Stomach (tissue), 8 donors: ENCODE measurements at regions not wholly inside any gene's neighbourhood (a gene's known extent, or its start where the extent isn't known, plus 50 kb on each side); places are given as distances from the start of the nearest gene placed in this dataset.
"Not testable (repeated sequence)": the region's sequence is repeated elsewhere in the genome, so short reads cannot be mapped to it uniquely, and the experiment has no call there.

Experiments used
- DNase-seq, 2 donors: peaks; one replicate each; pipeline versions ENCODE4 v3.0.0 to v3.0.0-alpha.2; 2013 to 2019
- H3K27ac ChIP-seq, 5 donors: fragments of 200-600 bp in 4 of 5; sonication (generic) in 4 of 5; one replicate each; pipeline ENCODE4 v1.5.1; 2013 to 2019; ENCODE audit warnings: mild to moderate bottlenecking in 1 of 5, moderate library complexity in 1 of 5
- H3K27me3 ChIP-seq, 3 donors: fragments of 200-600 bp; sonication (generic); one replicate each; pipeline ENCODE4 v1.5.1; 2017 to 2019; ENCODE audit warnings: mixed run types in 1 of 3
- H3K36me3 ChIP-seq, 4 donors: fragments of 200-600 bp; sonication (generic); 1 replicate in 3 of 4; 2 replicates in 1 of 4; pipeline ENCODE4 v1.5.1; 2016 to 2019
- H3K4me1 ChIP-seq, 4 donors: fragments of 200-600 bp; sonication (generic); one replicate each; pipeline ENCODE4 v1.5.1; 2016 to 2019
- H3K4me3 ChIP-seq, 4 donors: fragments of 200-600 bp; sonication (generic) in 3 of 4; one replicate each; pipeline ENCODE4 v1.5.1; 2016 to 2019; ENCODE audit warnings: mild to moderate bottlenecking in 1 of 4
- H3K9me3 ChIP-seq, 4 donors: fragments of 200-600 bp; sonication (generic); one replicate each; pipeline ENCODE4 v1.5.1; 2016 to 2019
- CTCF ChIP-seq, 7 experiments: fragments of 450-650 bp in 4 of 7; fragments of 200-600 bp in 3 of 7; sonication (generic) in 3 of 7; IDR thresholded peaks; one replicate each; pipeline ENCODE4 v1.5.1; 2016 to 2019; ENCODE audit warnings: antibody characterized with exemption in 7 of 7, control low read depth in 2 of 7, mild to moderate bottlenecking in 1 of 7
- EP300 ChIP-seq: sonication (generic); formaldehyde crosslinking; IDR thresholded peaks from one replicate; pipeline ENCODE4 v1.6.1; 2017; ENCODE audit warnings: antibody characterized with exemption
- POLR2A ChIP-seq, 4 donors: fragments of 450-650 bp; IDR thresholded peaks; one replicate each; pipeline ENCODE4 v1.6.1; 2016; ENCODE audit warnings: antibody characterized with exemption in 4 of 4, control low read depth in 2 of 4, mild to moderate bottlenecking in 1 of 4, moderate library complexity in 1 of 4
- POLR2AphosphoS5 ChIP-seq, 3 donors: sonication (generic); formaldehyde crosslinking; IDR thresholded peaks; one replicate each; pipeline ENCODE4 v1.6.1; 2016; ENCODE audit warnings: antibody characterized with exemption in 3 of 3
- WGBS, 5 donors: extraction: QIAGEN DNeasy Blood & Tissue Kit in 3 of 5; methylation state at CpG; one replicate each; pipeline versions ENCODE4 v1.1.5 to v1.1.7; 2013 to 2018; 5-methylcytosine and 5-hydroxymethylcytosine counted together
- intact Hi-C: fragments of 100-400 bp; cut with DNase I; formaldehyde crosslinking; loops from one replicate; pipeline ENCODE4 v1.15.1; 2023; ENCODE audit warnings: low total_unique reads
- donor health status: healthy with polysubstance abuse.
- donor health status: Bipolar disorder and iron deficiency.
- donor health status: healthy.

DNA sequence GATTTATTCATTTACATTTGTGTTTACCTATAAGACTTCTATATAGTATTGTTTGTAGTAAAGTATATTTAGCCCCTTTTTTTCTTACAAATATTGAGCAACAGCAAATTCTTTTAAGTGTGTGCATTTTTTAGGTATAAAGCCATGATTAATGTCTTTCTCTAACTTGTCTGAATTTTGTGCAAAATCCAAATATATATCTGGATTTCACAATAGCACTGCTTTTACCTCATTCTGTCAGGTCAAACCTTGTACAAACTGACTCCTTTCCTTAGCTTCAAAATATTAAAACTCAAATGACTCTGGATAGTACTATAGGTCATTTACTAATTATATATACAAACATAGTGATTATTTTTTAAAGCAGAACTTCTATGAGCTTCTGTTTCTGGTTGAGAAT lies 563.0 kb upstream of the SPRY2 start:
- H3K27ac ChIP-seq, result no peak overlapping the region
- no peaks in the 10 kb centered on the region for H3K36me3 ChIP-seq
- H3K4me1 ChIP-seq, result no peaks in the 10 kb centered on the region
- H3K4me3 ChIP-seq, result no peak overlapping the region
- H3K27me3 ChIP-seq, result no peaks in the 10 kb centered on the region
- intact Hi-C loops, result no loop called here
- H3K9me3 ChIP-seq, result no peaks in the 10 kb centered on the region
- no peak for DNase-seq
- TF ChIP-seq POLR2AphosphoS5 (IDR thresholded peaks at IDR 0.05) (no peak), CTCF (IDR thresholded peaks at IDR 0.05) (no peak), EP300 (no peak), POLR2A (IDR thresholded peaks at IDR 0.05) (no peak)

DNA sequence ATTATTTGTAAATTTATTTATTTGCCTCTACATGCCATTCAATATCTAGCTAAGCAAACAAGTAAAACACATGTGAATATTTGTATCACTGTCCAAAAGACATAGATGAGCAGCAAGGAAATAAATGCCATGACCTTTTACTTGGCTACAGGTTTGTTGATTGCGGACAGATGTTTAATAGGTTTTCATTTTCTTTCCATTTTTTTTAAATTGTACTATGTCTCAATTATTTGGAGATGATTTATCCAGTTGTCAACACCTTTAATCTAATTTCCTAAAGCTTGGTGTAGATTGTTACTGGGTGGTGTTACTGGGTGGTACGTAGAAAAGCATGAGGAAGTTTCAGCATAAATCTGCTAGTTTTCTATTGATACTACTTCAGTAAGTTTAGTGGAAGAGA lies 560.6 kb upstream of the SPRY2 start:
- Histone ChIP-seq H3K4me1 (no peaks in the 10 kb centered on the region), H3K27me3 (no peaks in the 10 kb centered on the region), H3K9me3 (no peaks in the 10 kb centered on the region), H3K4me3 (no peak overlapping the region), H3K36me3 (no peaks in the 10 kb centered on the region), H3K27ac (no peak overlapping the region)
- DNase-seq, result no peak
- TF ChIP-seq POLR2A (IDR thresholded peaks at IDR 0.05), result no peak
- no peak for TF ChIP-seq EP300
- TF ChIP-seq CTCF (IDR thresholded peaks at IDR 0.05), result no peak
- no peak for TF ChIP-seq POLR2AphosphoS5 (IDR thresholded peaks at IDR 0.05)
- intact Hi-C loops, result no loop called here
- 76 to 93% (median 89%) methylated on average over 2 of the region's 2 CpGs for WGBS, 5 donors

- WGBS, 5 donors, result 53 to 61% (median 55%) methylated on average over 6 of the region's 6 CpGs
- TF ChIP-seq EP300, result no peak
- TF ChIP-seq CTCF (IDR thresholded peaks at IDR 0.05), result no peak
- no peak for TF ChIP-seq POLR2AphosphoS5 (IDR thresholded peaks at IDR 0.05)
- no peak for TF ChIP-seq POLR2A (IDR thresholded peaks at IDR 0.05)
- intact Hi-C loops, result no loop called here
Observed at GRCh38 chr13:80901111-80901510, 560.2 kb upstream of the SPRY2 start.

GRCh38 chr13:80900561-80900960 lies 559.6 kb upstream of the SPRY2 start:
- Histone ChIP-seq H3K36me3 (no peaks in the 10 kb centered on the region), H3K27me3 (no peaks in the 10 kb centered on the region), H3K4me3 (no peak overlapping the region), H3K4me1 (no peaks in the 10 kb centered on the region), H3K9me3 (no peaks in the 10 kb centered on the region), H3K27ac (no peak overlapping the region)
- DNase-seq, result peak in 1 of 2 donors; percentile 46
- TF ChIP-seq POLR2AphosphoS5 (IDR thresholded peaks at IDR 0.05) (no peak), POLR2A (IDR thresholded peaks at IDR 0.05) (no peak), CTCF (IDR thresholded peaks at IDR 0.05) (no peak), EP300 (no peak)
- intact Hi-C loops, result no loop called here

More at GRCh38 chr13:80901111-80901510, 560.2 kb upstream of the SPRY2 start:
- no peaks in the 10 kb centered on the region for H3K9me3 ChIP-seq
- peak in 1 of 2 donors; percentile 57 for DNase-seq
- H3K36me3 ChIP-seq, result no peaks in the 10 kb centered on the region
- H3K4me1 ChIP-seq, result no peaks in the 10 kb centered on the region
- H3K27me3 ChIP-seq, result no peaks in the 10 kb centered on the region
- no peak overlapping the region for H3K27ac ChIP-seq
- no peak overlapping the region for H3K4me3 ChIP-seq

DNA sequence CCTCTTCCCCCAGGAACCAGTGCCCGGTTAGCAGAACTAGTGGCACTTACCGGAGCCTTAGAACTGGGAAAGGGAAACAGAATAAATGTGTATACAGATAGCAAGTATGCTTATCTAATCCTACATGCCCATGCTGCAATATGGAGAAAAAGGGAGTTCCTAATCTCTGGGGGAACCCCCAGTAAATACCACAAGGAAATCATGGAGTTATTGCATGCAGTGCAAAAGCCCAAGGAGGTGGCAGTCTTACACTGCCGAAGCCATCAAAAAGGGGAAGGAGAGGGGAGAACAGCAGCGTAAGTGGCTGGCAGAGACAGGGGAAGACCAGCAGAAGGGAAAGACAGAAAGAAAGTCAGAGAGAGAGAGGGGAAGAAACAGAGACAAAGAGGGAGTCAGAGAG lies 556.7 kb upstream of the SPRY2 start:
- WGBS, 5 donors, result 24 to 78% (median 51%) methylated on average over 4 of the region's 4 CpGs
- intact Hi-C loops, H3K9me3 ChIP-seq, DNase-seq, H3K27ac ChIP-seq, H3K4me3 ChIP-seq, H3K27me3 ChIP-seq, H3K4me1 ChIP-seq, H3K36me3 ChIP-seq: not testable (repeated sequence)
